ENCODE measurements at regions not wholly inside any gene's neighbourhood (a gene's known extent, or its start where the extent isn't known, plus 50 kb on each side); places are given as distances from the start of the nearest gene placed in this dataset.

DNA sequence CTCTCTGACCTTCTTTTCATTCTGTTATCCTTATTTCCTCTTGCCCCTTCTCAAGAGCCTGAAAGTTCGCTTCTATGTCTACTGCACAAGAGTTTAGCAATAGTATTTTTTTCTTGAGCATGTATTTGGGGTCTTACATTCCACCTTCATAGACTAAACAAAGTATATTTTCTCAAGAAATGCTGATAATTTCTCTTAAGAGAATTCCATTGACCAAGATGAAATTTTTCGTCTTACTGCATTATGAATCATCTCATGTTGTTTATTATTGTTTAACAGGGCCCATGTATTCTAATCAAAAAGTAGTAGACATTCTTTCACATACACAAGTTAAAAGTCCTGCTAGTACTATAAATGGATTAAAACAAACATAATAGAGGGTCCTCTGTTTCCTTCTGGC is 219.3 kb downstream of the C12orf50 start:
- H3K4me1 ChIP-seq (ENCODE audit: control insufficient read depth, low read length): no peaks in the 10 kb centered on the region
- no peaks in the 10 kb centered on the region for H3K9me3 ChIP-seq (ENCODE audit: control insufficient read depth, insufficient read depth, low read length)
- no peaks in the 10 kb centered on the region for H3K27me3 ChIP-seq (ENCODE audit: control insufficient read depth, low read length)
- no peak overlapping the region for H3K4me3 ChIP-seq (ENCODE audit: low read length)
- H3K79me2 ChIP-seq (ENCODE audit: control insufficient read depth, low read length): no peaks in the 10 kb centered on the region
- TF ChIP-seq, protein P1, sequence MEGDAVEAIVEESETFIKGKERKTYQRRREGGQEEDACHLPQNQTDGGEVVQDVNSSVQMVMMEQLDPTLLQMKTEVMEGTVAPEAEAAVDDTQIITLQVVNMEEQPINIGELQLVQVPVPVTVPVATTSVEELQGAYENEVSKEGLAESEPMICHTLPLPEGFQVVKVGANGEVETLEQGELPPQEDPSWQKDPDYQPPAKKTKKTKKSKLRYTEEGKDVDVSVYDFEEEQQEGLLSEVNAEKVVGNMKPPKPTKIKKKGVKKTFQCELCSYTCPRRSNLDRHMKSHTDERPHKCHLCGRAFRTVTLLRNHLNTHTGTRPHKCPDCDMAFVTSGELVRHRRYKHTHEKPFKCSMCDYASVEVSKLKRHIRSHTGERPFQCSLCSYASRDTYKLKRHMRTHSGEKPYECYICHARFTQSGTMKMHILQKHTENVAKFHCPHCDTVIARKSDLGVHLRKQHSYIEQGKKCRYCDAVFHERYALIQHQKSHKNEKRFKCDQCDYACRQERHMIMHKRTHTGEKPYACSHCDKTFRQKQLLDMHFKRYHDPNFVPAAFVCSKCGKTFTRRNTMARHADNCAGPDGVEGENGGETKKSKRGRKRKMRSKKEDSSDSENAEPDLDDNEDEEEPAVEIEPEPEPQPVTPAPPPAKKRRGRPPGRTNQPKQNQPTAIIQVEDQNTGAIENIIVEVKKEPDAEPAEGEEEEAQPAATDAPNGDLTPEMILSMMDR (IDR thresholded peaks at IDR 0.05; ENCODE audit: low read depth, low read length, poor library complexity, severe bottlenecking): no peak
- no peak for TF ChIP-seq EZH2phosphoT487 (IDR thresholded peaks at IDR 0.05; ENCODE audit: borderline replicate concordance, low read length)
- no peaks in the 10 kb centered on the region for H3K9me2 ChIP-seq (replicated peaks; ENCODE audit: control insufficient read depth, low read length)
- no peaks in the 10 kb centered on the region for H4K20me1 ChIP-seq (ENCODE audit: control insufficient read depth, insufficient read depth, low read depth, low read length)
- H3K27ac ChIP-seq (ENCODE audit: low read depth, low read length): no peak overlapping the region
- no peak overlapping the region for H3K4me2 ChIP-seq (ENCODE audit: low read length)
- no peaks in the 10 kb centered on the region for H3K36me3 ChIP-seq (ENCODE audit: control insufficient read depth, low read length)
- no peaks in the 10 kb centered on the region for H3F3A ChIP-seq (ENCODE audit: control insufficient read depth, insufficient read depth)

- Histone ChIP-seq H3K79me2 (ENCODE audit: control insufficient read depth, low read length) (no peaks in the 10 kb centered on the region), H3K4me2 (ENCODE audit: low read length) (no peak overlapping the region), H3K4me3 (ENCODE audit: low read length) (no peak overlapping the region), H3K27me3 (ENCODE audit: control insufficient read depth, low read length) (no peaks in the 10 kb centered on the region), H3K36me3 (ENCODE audit: control insufficient read depth, low read length) (no peaks in the 10 kb centered on the region), H4K20me1 (ENCODE audit: control insufficient read depth, insufficient read depth, low read depth, low read length) (no peaks in the 10 kb centered on the region), H3K9me2 (replicated peaks; ENCODE audit: control insufficient read depth, low read length) (no peaks in the 10 kb centered on the region), H3K9me3 (ENCODE audit: control insufficient read depth, insufficient read depth, low read length) (no peaks in the 10 kb centered on the region), H3F3A (ENCODE audit: control insufficient read depth, insufficient read depth) (no peaks in the 10 kb centered on the region), H3K4me1 (ENCODE audit: control insufficient read depth, low read length) (no peaks in the 10 kb centered on the region), H3K27ac (ENCODE audit: low read depth, low read length) (no peak overlapping the region)
- TF ChIP-seq, protein P1 (IDR thresholded peaks at IDR 0.05; ENCODE audit: low read depth, low read length, poor library complexity, severe bottlenecking): no peak
- TF ChIP-seq EZH2phosphoT487 (IDR thresholded peaks at IDR 0.05; ENCODE audit: borderline replicate concordance, low read length): no peak
Observed at GRCh38 chr12:87807086-87807485, 222.1 kb downstream of the C12orf50 start.

DNA sequence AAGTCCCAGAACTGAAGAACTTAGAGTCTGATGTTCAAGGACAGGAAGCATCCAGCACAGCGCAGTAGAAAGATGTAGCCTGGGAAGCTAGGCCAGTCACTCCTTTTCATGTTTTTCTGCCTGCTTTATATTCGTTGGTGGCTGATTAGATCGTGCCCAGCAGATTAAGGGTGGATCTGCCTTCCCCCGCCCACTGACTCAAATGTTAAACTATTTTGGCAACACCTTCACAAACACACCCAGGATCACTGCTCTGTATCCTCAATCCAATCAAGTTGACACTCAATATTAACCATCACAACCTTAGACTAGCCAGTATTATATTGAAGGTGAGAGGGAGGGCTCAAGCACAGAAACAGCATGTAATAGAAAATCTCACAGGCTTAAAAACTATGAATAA is 222.9 kb downstream of the C12orf50 start:
- Histone ChIP-seq H3K27me3 (ENCODE audit: control insufficient read depth, low read length) (no peaks in the 10 kb centered on the region), H4K20me1 (ENCODE audit: control insufficient read depth, insufficient read depth, low read depth, low read length) (no peaks in the 10 kb centered on the region), H3F3A (ENCODE audit: control insufficient read depth, insufficient read depth) (no peaks in the 10 kb centered on the region), H3K9me3 (ENCODE audit: control insufficient read depth, insufficient read depth, low read length) (no peaks in the 10 kb centered on the region), H3K4me2 (ENCODE audit: low read length) (no peak overlapping the region), H3K4me3 (ENCODE audit: low read length) (no peak overlapping the region), H3K27ac (ENCODE audit: low read depth, low read length) (no peak overlapping the region), H3K9me2 (replicated peaks; ENCODE audit: control insufficient read depth, low read length) (no peaks in the 10 kb centered on the region), H3K36me3 (ENCODE audit: control insufficient read depth, low read length) (no peaks in the 10 kb centered on the region), H3K79me2 (ENCODE audit: control insufficient read depth, low read length) (no peaks in the 10 kb centered on the region), H3K4me1 (ENCODE audit: control insufficient read depth, low read length) (no peaks in the 10 kb centered on the region)
- no peak for TF ChIP-seq EZH2phosphoT487 (IDR thresholded peaks at IDR 0.05; ENCODE audit: borderline replicate concordance, low read length)
- TF ChIP-seq, protein P1 (IDR thresholded peaks at IDR 0.05; ENCODE audit: low read depth, low read length, poor library complexity, severe bottlenecking): no peak

- no peaks in the 10 kb centered on the region for H3K36me3 ChIP-seq (ENCODE audit: control insufficient read depth, low read length)
- H4K20me1 ChIP-seq (ENCODE audit: control insufficient read depth, insufficient read depth, low read depth, low read length): no peaks in the 10 kb centered on the region
- H3K79me2 ChIP-seq (ENCODE audit: control insufficient read depth, low read length): no peaks in the 10 kb centered on the region
- H3K4me1 ChIP-seq (ENCODE audit: control insufficient read depth, low read length): no peaks in the 10 kb centered on the region
- no peaks in the 10 kb centered on the region for H3K9me2 ChIP-seq (replicated peaks; ENCODE audit: control insufficient read depth, low read length)
- H3F3A ChIP-seq (ENCODE audit: control insufficient read depth, insufficient read depth): no peaks in the 10 kb centered on the region
- H3K9me3 ChIP-seq (ENCODE audit: control insufficient read depth, insufficient read depth, low read length): no peaks in the 10 kb centered on the region
- TF ChIP-seq EZH2phosphoT487 (IDR thresholded peaks at IDR 0.05; ENCODE audit: borderline replicate concordance, low read length): no peak
- TF ChIP-seq, protein P1 (IDR thresholded peaks at IDR 0.05; ENCODE audit: low read depth, low read length, poor library complexity, severe bottlenecking): no peak
- no peak overlapping the region for H3K4me3 ChIP-seq (ENCODE audit: low read length)
- no peaks in the 10 kb centered on the region for H3K27me3 ChIP-seq (ENCODE audit: control insufficient read depth, low read length)
- no peak overlapping the region for H3K27ac ChIP-seq (ENCODE audit: low read depth, low read length)
- H3K4me2 ChIP-seq (ENCODE audit: low read length): no peak overlapping the region
Observed at GRCh38 chr12:87804386-87804785, 224.8 kb downstream of the C12orf50 start.

Measured in DOHH2 (cell line).